HG02981 (cell line): ENCODE measurements at regions not wholly inside any gene's neighbourhood (a gene's known extent, or its start where the extent isn't known, plus 50 kb on each side); places are given as distances from the start of the nearest gene placed in this dataset.

Experiments
- ATAC-seq: cut with Tn5 transposase; IDR thresholded peaks from one replicate; pipeline ENCODE4 v1.9.1; 2021; ENCODE audit warnings: mild to moderate bottlenecking, moderate library complexity; ENCODE audit not compliant: unreplicated experiment

- ATAC-seq: no peak
Observed at GRCh38 chr1:69497441-69498221, 70.1 kb upstream of the LRRC7 start.

- ATAC-seq: no peak
Observed at GRCh38 chr1:69498711-69499110, 69.0 kb upstream of the LRRC7 start.

- ATAC-seq: no peak
Observed at GRCh38 chr1:69499203-69499803, 68.4 kb upstream of the LRRC7 start.

- no peak for ATAC-seq
Observed at GRCh38 chr1:69502991-69503390, 64.7 kb upstream of the LRRC7 start.

- ATAC-seq: no peak
Observed at GRCh38 chr1:69504730-69505252, 62.9 kb upstream of the LRRC7 start.

GRCh38 chr1:69506311-69506710 lies 61.4 kb upstream of the LRRC7 start:
- no peak for ATAC-seq

GRCh38 chr1:69506721-69507120 lies 61.0 kb upstream of the LRRC7 start:
- no peak for ATAC-seq

- no peak for ATAC-seq
Observed at GRCh38 chr1:69510026-69510425, 57.7 kb upstream of the LRRC7 start.

- ATAC-seq: no peak
Observed at GRCh38 chr1:69511426-69512192, 56.1 kb upstream of the LRRC7 start.

- no peak for ATAC-seq
Observed at GRCh38 chr1:69513601-69514000, 54.1 kb upstream of the LRRC7 start.
